ENCODE measurements at regions not wholly inside any gene's neighbourhood (a gene's known extent, or its start where the extent isn't known, plus 50 kb on each side); places are given as distances from the start of the nearest gene placed in this dataset.

GRCh38 chr4:52249581-52249980, 198.5 kb downstream of the SPATA18 start:
- peaks cover 7% of the 10 kb centered on the region for H3K9me3 ChIP-seq (replicated peaks)
- TF ChIP-seq CTCF (IDR thresholded peaks at IDR 0.05; ENCODE audit: borderline replicate concordance) = no peak
- H3K27me3 ChIP-seq (ENCODE audit: low read depth) = no peaks in the 10 kb centered on the region
- DNase-seq = no peak
- H3K4me1 ChIP-seq = peaks cover 50% of the 10 kb centered on the region
- intact Hi-C loops (cut with micrococcal nuclease) = no loop called here
- no peak overlapping the region for H3K27ac ChIP-seq (replicated peaks)
- no peak overlapping the region for H3K4me3 ChIP-seq
- H3K36me3 ChIP-seq = no peaks in the 10 kb centered on the region

GRCh38 chr4:52250154-52250553, 199.1 kb downstream of the SPATA18 start:
- Histone ChIP-seq H3K9me3 (replicated peaks) (peaks cover 7% of the 10 kb centered on the region), H3K27ac (replicated peaks) (peak overlapping the region; percentile 39), H3K4me1 (peaks cover 45% of the 10 kb centered on the region), H3K36me3 (no peaks in the 10 kb centered on the region), H3K27me3 (ENCODE audit: low read depth) (no peaks in the 10 kb centered on the region), H3K4me3 (no peak overlapping the region)
- peak; percentile 19 for DNase-seq
- no peak for TF ChIP-seq CTCF (IDR thresholded peaks at IDR 0.05; ENCODE audit: borderline replicate concordance)
- intact Hi-C loops (cut with micrococcal nuclease) = no loop called here

GRCh38 chr4:52251864-52252263, 200.8 kb downstream of the SPATA18 start:
- intact Hi-C loops (cut with micrococcal nuclease) = no loop called here
- Histone ChIP-seq H3K9me3 (replicated peaks) (peaks cover 7% of the 10 kb centered on the region), H3K27ac (replicated peaks) (no peak overlapping the region), H3K4me1 (peaks cover 33% of the 10 kb centered on the region), H3K36me3 (no peaks in the 10 kb centered on the region), H3K27me3 (ENCODE audit: low read depth) (no peaks in the 10 kb centered on the region), H3K4me3 (no peak overlapping the region)
- no peak for DNase-seq
- TF ChIP-seq CTCF (IDR thresholded peaks at IDR 0.05; ENCODE audit: borderline replicate concordance) = no peak

GRCh38 chr4:52253025-52253424, 201.9 kb downstream of the SPATA18 start:
- peaks cover 7% of the 10 kb centered on the region for H3K9me3 ChIP-seq (replicated peaks)
- H3K27me3 ChIP-seq (ENCODE audit: low read depth) = no peaks in the 10 kb centered on the region
- intact Hi-C loops (cut with micrococcal nuclease) = no loop called here
- no peaks in the 10 kb centered on the region for H3K36me3 ChIP-seq
- H3K4me1 ChIP-seq = peaks cover 22% of the 10 kb centered on the region
- H3K27ac ChIP-seq (replicated peaks) = no peak overlapping the region
- no peak overlapping the region for H3K4me3 ChIP-seq
- DNase-seq = no peak
- no peak for TF ChIP-seq CTCF (IDR thresholded peaks at IDR 0.05; ENCODE audit: borderline replicate concordance)

- Histone ChIP-seq H3K4me1 (peaks cover 16% of the 10 kb centered on the region), H3K36me3 (no peaks in the 10 kb centered on the region), H3K27me3 (ENCODE audit: low read depth) (no peaks in the 10 kb centered on the region), H3K4me3 (no peak overlapping the region), H3K9me3 (replicated peaks) (peaks cover 7% of the 10 kb centered on the region), H3K27ac (replicated peaks) (no peak overlapping the region)
- no peak for TF ChIP-seq CTCF (IDR thresholded peaks at IDR 0.05; ENCODE audit: borderline replicate concordance)
- intact Hi-C loops (cut with micrococcal nuclease) = no loop called here
- no peak for DNase-seq
Measured at GRCh38 chr4:52256522-52256921, 205.4 kb downstream of the SPATA18 start.

GRCh38 chr4:52259978-52260377, 208.9 kb downstream of the SPATA18 start:
- intact Hi-C loops (cut with micrococcal nuclease) = no loop called here
- no peak for TF ChIP-seq CTCF (IDR thresholded peaks at IDR 0.05; ENCODE audit: borderline replicate concordance)

More at GRCh38 chr4:52259978-52260377, 208.9 kb downstream of the SPATA18 start:
- no peaks in the 10 kb centered on the region for H3K9me3 ChIP-seq (replicated peaks)
- H3K27me3 ChIP-seq (ENCODE audit: low read depth) = no peaks in the 10 kb centered on the region
- no peak overlapping the region for H3K27ac ChIP-seq (replicated peaks)
- H3K4me1 ChIP-seq = peaks cover 16% of the 10 kb centered on the region
- no peak for DNase-seq
- H3K36me3 ChIP-seq = no peaks in the 10 kb centered on the region
- H3K4me3 ChIP-seq = no peak overlapping the region

Data from left ventricle myocardium inferior (tissue), 1 donor.